Right ventricle myocardium superior (tissue), 1 donor: ENCODE measurements at regions not wholly inside any gene's neighbourhood (a gene's known extent, or its start where the extent isn't known, plus 50 kb on each side); places are given as distances from the start of the nearest gene placed in this dataset.
"Not testable (repeated sequence)": the region's sequence is repeated elsewhere in the genome, so short reads cannot be mapped to it uniquely, and the experiment has no call there.

Source experiments
- ATAC-seq: fragments of 200-7000 bp; cut with Tn5 transposase; one replicate; pipeline ENCODE4 v1.9.1; 2020; ENCODE audit warnings: mild to moderate bottlenecking; ENCODE audit not compliant: poor library complexity
- DNase-seq: peaks from one replicate; pipeline ENCODE4 v3.0.0-alpha.2; 2020
- intact Hi-C: fragments of 100-400 bp; cut with DNase I; formaldehyde crosslinking; loops from one replicate; pipeline ENCODE4 v1.11.2; 2022
- donor health status: DM: no; HTN: yes; CAD: no; lungs with severe emphysema.

DNA sequence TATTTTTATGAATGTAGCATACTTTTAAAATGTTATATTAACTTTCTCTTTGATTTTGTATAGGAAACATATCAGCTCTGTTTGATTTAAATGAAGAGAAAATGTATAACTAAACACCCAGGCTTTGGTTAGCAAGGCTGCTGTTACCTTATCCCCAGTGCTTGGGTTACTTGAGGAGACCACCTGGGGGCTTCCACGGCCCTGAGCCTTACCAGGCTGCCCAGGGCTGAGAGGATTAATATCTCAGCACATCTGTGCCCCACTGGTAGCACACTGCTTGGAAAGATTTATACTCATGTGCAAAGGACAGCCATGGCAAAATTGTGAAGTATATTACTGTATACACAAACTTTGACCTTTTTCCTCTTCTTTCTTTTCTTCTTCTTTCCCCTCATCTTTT lies 752.9 kb downstream of the RAPGEF2 start:
- DNase-seq (no peak), ATAC-seq (no peak)
- intact Hi-C loops, result no loop called here

DNA sequence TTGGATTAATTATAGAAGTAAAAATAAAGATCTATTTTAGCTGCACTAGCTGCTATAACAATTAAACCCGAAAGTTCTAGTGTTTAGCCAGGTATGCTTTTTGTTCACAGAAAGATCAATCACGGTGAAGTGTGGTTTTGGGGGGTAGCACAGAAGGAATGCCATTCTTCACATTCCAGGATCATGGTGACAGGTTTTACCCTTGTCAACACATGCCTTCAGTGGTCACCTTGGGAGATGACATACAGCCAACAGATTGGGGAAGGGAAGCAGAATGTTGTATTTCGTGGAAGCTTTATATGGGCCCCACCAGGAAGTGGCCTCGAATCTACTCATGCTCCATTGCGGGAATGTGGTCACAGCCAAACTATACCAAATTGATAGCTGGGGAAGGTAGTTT lies 753.6 kb downstream of the RAPGEF2 start:
- DNase-seq, result no peak
- no peak for ATAC-seq
- intact Hi-C loops, result no loop called here

DNA sequence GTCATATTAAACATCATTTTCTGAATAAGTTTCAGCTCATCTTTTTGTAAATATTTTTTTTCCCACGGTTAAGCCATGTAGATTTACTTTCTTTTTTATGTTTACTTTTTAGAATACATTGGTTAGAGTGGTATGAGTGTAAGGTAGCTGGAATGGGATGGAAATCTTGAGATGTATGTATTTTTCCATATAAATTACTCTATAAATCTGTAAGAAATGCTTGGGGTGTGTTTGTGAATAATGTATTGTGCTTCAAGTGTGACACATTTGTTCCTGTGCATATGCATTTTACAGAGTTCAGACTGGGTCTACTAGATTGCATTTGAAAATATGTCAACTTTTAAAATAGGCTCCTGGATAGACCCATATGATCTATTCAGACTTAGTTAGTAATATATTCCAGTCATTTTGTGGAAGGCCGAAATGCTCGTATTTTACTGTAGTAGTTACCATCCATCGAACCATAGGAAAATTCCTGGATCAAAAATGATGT lies 756.8 kb downstream of the RAPGEF2 start:
- ATAC-seq (no peak), DNase-seq (no peak)
- intact Hi-C loops, result no loop called here

DNA sequence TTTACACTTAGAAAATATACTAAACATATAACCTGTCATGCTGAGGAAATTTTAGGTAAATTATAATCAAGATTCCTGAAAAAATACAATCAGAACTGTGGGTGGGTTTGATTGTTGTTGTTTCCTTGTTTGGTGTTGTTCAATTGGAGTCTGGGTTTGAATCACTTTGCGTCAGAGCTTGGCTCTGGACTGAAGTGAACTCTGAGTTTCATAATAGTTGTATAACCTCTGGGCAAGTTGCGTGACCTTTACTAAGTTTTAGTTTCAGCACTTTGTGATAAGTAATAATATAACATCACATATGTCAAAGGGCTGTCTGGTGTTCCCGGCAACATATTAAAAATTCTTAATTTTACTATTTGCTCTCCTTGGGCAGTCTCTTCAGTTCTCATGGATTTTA lies 758.1 kb downstream of the RAPGEF2 start:
- ATAC-seq (no peak), DNase-seq (no peak)
- intact Hi-C loops, result no loop called here

DNA sequence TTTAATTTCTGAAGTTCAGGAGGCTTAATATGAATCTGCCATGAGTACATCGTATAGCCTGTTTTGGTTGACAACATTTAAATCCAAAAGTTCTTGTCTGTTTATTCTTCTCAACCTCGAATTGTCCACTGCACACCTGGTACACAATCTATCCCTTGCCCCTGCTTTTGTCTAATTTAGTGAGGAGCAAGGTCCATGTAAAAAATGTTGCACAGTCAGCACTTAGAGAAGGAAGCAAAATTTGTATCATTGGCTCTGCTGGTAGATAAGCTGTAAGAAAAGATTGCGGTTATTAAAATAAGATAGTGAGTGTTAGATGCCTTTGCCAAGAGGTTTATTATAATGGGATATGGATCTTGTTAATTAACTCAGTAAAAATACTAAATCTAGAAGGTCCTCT lies 761.5 kb downstream of the RAPGEF2 start:
- no peak for DNase-seq
- intact Hi-C loops, result no loop called here
- no peak for ATAC-seq

DNA sequence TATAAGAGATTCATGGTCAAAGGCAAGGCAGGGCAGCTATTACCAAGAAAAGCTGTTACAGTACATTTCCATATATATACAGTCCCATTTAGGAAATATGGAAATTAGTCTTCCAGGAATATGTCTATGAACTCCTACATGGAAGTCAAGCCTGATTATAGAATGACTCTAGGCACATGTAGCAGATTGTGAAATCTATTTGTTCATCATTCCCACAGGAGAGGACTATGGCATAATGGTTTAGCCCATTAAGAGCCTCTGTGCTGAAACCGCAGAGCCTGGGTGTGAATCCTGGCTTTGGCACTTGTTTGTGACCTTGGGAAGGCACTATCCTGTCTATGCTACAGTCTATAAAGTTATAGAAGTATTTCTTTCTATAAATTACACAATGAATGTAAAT lies 764.8 kb downstream of the RAPGEF2 start:
- DNase-seq (no peak), ATAC-seq (no peak)
- intact Hi-C loops, result no loop called here

DNA sequence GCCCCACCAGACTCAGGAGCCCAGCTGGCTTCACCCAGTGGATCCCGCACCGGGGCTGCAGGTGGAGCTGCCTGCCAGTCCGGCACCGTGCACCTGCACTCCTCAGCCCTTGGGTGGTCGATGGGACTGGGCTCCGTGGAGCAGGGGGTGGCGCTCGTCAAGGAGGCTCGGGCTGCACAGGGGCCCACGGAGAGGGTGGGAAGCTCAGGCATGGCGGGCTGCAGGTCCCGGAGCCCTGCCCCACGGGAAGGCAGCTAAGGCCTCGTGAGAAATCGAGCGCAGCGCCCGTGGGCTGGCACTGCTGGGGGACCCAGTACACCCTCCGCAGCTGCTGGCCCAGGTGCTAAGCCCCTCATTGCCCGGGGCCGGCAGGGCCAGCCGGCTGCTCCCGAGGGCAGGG lies 766.1 kb downstream of the RAPGEF2 start:
- DNase-seq, ATAC-seq, intact Hi-C loops: not testable (repeated sequence)

DNA sequence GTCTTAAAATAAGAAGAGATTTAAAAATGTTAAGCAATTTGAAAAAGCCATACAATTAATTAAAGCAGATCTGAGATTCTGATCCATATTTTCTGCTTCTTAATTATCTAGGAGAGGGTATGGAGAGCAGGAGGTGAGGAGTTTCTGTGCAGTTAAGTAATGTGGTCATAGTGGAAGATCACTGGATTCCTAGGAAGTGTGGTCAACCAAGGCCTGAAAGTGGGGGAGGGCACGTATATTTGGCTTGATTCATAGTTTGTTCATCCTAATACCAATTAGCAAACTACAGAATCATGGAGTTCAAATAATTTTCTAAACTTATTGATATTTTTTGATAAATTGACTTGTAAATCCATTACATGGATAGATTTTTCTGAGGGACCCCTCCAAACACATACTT lies 768.3 kb downstream of the RAPGEF2 start:
- DNase-seq (no peak), ATAC-seq (no peak)
- intact Hi-C loops, result no loop called here

DNA sequence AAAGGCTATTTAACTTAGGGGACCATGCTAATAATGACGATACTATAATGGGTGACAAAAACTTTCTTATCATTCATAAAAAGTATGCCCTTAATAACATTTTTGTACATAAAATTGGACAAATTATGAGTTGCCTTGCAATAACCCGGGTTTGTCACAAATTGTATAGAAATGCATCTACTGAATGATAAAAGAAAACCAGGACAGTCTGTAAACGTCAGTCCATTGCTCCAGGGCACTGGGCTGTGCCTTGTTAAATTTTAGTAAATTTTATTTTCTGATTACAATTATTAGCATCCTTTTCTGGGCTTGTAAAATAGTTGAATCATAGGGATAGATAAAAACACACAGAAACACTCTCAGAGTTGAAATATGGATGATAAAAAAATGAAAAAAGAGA lies 778.3 kb downstream of the RAPGEF2 start:
- ATAC-seq (no peak), DNase-seq (no peak)
- intact Hi-C loops, result no loop called here

DNA sequence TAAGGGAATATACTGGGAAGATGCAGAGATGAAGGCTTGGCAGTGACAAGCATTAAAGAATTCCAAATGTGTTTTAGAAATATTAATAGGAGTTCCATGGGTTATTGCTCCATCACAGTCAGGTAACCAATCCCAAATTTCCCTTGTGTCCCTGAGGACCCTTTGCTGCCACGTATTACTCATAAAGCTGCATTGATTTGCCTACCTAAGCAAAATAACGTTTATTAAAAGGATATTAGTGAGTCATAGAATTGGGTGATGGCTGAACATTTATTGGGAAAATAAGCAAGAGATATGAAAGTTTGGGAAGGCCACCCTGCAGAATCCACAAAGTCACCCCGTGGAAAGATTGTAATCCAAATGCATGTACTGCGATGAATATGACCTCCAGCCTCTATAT lies 782.1 kb downstream of the RAPGEF2 start:
- intact Hi-C loops, result no loop called here
- DNase-seq (no peak), ATAC-seq (no peak)

DNA sequence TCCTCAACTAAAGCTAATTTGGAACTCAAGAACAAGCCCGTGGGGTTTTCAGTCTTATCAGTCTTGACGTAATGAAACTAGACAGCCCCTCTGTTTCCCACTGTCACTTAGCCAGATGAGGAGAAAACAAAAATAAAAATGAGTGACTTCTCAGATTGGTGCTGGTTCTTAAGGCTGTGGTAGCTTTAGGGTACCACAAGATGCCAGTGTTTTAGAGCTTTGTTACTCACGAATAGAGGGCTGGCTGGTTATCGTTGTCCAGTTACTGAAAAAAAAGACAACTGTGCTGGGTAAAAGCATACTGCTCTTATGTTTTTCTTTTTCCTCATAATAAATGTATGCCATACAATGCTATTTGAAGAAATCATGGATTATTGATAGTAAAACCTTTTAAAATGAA lies 796.7 kb downstream of the RAPGEF2 start:
- DNase-seq (no peak), ATAC-seq (no peak)
- intact Hi-C loops, result no loop called here

DNA sequence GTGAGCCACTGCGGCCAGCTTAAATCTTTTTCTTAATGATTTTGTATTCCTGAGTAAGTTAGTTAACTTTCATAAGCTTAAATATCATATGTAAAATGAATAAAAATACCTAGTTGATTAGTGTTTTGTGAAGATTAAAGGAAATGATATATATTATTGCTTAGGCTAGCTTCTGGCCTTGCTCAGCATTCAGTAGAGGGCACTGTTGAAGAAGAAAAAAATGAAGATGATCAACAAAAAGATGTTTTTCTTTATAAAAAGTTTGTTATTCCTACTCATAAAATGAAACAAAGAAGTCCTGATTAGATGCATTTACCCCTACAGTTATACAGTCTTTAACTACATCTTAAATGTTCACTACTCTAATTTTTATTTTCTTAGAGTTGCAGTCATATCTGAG lies 797.7 kb downstream of the RAPGEF2 start:
- ATAC-seq (no peak), DNase-seq (no peak)
- intact Hi-C loops, result no loop called here

DNA sequence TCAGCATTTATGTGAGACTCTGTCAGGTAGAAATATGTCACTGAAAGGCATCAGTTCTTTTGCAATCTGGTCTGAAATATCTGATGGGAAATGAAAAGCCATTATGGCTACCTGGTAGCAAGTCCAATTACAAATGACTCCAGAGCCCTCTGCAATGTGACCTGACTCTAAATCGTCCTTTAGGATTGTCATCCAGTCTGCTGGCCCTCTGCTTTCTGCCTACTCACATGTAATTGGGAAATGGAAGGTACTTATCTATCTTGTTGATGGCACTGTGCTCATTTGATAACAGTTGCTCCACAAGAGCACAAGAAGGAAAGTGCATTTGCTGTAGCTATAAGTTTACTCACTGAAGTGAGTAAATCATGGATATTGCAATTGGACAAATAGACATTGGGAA lies 799.8 kb downstream of the RAPGEF2 start:
- intact Hi-C loops, result no loop called here
- ATAC-seq, result no peak
- no peak for DNase-seq

DNA sequence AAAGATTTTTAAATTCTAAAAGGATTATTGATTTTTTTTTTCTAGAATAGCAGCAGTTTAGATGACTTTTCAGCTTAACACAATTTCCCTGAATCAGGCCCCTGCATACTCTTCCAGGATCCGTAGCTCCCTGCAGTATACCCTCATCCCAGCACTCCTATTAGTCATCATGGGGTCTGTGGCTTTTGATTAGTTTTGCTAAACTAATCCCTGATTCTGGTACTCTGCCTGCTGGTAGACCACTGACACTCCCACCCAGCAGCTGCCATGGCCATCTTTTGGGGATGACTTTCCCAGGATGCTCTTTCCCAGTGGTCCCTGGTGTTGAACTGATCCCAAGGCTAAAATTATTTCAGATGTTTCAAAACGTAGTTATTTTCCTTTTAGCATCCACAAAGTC lies 802.0 kb downstream of the RAPGEF2 start:
- ATAC-seq (no peak), DNase-seq (no peak)
- intact Hi-C loops, result no loop called here

DNA sequence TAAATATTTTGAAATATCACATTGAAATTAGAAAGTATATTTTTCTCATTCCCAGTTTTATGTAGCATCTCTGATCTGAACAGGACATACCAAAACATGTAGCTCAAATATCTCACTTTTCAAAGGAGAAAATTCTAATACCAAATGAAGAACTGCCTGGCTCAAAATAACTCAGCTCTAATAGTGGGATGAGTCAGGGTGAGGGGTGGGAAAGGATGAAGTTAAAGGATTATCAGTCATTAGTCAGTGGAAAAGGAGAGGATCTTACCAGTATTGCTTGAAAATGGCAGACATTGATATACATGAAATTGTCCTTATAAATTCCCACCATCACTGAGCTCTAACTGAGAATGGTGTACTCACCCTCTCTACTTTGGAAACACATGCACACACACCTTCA lies 803.2 kb downstream of the RAPGEF2 start:
- intact Hi-C loops, result no loop called here
- DNase-seq (no peak), ATAC-seq (no peak)

DNA sequence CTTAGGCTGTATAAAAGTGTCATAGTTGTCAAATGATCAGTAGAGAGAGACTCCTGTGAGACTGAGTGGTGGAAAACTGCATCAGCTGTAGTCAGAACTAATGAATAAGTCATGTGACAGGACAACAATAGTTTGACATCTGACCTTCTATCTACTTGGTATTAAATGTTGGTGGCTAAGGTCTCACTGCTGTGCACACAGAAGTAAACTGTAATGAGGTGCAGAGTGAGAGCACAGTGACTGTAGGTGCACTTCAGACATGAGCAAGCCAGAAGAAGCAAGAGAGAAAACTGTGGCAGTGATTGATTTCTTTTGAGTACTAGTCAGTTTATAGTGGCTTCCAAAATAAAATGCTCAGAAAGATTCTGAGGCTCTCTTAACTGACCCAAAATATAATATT lies 803.6 kb downstream of the RAPGEF2 start:
- no peak for DNase-seq
- no peak for ATAC-seq
- intact Hi-C loops, result no loop called here

DNA sequence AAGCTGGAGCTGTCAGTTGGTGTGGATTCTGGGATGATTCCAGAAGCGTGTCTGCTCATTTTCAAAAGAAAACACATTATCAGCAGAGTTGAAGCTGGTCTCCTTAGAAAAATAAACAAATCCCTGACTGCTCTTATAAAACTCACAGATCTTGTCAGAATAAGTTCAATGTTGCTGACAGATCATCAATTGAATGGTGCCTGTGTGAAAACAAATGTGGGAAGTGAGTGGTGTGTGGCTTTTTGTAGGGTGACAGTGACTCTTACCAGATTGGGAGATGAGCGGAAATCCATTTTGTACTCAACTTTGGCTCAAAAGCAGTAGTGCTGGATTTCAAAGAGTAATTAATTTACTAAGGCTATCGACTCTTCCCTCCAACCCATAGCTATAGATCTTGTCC lies 807.8 kb downstream of the RAPGEF2 start:
- intact Hi-C loops, result no loop called here
- no peak for ATAC-seq
- DNase-seq, result no peak

DNA sequence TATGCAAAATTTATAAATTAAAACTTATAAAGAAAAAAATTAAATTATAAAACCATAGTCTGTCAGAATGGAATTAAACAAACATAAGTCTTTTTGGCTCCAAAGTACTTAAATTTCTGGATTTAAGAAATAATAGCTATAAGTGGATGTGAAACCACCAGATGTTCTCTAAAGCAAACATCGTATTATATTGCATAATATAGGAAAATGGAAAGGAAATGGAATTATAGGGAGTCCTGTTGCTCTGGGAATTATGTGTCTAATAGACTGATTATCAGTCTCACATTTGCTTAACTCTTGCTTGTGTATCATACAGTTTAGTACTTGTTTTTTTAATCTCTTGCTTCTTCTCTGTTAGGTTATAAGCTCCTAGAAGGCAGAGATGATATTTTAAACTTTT lies 819.2 kb downstream of the RAPGEF2 start:
- DNase-seq, result no peak
- intact Hi-C loops, result no loop called here
- no peak for ATAC-seq

DNA sequence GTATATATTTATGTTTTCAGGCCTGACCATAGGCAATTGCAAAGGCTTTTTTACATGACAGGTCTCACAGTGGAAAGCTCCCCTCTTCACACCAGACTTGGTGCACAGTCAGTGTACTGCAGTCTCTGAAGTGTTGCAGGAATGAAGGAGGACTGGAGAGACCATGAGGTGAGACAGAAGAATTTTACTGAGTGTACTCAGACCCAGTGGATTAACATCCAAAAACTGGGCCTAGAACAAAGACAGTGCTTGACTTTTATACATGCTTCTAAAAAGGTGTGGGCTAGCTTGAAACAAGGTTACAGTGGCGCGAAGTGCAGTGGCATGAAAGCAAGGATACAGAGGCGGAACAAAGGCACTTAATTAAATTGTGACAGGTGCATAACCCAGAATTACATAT lies 822.9 kb downstream of the RAPGEF2 start:
- no peak for ATAC-seq
- no peak for DNase-seq
- intact Hi-C loops, result no loop called here

DNA sequence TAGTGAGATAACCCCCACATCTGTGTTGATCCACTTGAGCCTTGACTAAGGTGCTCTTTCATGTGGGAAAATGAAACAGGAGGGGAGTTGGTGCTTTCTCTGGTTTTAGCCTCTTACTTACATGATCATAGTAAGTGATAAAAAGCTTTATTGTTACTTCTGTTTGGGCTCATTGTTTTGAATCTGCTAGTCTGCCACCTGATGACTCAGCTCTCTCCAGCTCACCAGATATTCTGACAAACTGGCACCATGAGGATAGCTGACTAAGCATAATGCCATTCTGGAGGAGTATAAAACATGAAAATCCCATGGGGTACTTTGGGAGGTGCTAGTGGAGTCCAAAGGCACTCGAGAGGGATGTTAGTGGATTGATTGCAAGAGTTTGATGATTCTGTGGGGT lies 824.0 kb downstream of the RAPGEF2 start:
- ATAC-seq (no peak), DNase-seq (no peak)
- intact Hi-C loops, result no loop called here

DNA sequence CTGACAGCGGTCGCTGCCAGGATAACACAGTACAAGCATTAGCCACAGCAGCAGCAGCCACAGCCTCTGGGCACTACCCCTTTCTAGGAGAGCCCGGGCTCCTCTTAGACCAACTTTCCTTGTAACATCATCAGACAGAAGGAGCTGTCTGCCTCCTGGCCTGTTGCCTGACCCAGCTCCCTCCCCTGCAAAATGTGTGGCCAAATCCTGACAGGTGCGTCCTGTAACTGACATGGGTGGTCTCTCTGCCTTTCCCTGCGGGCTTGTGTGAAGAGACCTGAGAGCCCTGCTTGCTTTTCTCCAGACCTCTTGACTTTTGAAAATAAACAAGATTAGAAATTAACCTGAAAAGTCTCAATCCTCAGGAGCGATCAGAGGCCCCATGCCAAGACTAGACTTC lies 824.9 kb downstream of the RAPGEF2 start:
- intact Hi-C loops, result no loop called here
- no peak for DNase-seq
- ATAC-seq, result no peak

DNA sequence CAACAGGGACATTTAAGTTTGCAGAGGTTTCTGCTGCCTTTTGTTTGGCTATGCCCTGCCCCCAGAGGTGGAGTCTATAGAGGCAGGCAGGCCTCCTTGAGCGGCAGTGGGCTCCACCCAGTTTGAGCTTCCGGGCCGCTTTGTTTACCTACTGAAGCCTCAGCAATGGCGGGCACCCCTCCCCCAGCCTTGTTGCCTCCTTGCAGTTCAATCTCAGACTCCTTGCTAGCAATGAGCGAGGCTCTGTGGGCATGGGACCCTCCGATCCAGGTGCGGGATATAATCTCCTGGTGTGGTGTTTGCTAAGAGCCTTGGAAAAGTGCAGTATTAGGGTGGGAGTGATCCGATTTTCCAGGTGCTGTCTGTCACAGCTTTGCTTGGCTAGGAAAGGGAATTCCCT lies 831.7 kb downstream of the RAPGEF2 start:
- ATAC-seq, DNase-seq, intact Hi-C loops: not testable (repeated sequence)
